IPS DF 4.7 (cell line): ENCODE measurements at regions not wholly inside any gene's neighbourhood (a gene's known extent, or its start where the extent isn't known, plus 50 kb on each side); places are given as distances from the start of the nearest gene placed in this dataset.

Experiments used
- DNase-seq: peaks from one replicate; pipeline ENCODE4 v3.0.0-alpha.2; 2013; ENCODE audit warnings: low spot score; ENCODE audit errors: extremely low read depth

DNA sequence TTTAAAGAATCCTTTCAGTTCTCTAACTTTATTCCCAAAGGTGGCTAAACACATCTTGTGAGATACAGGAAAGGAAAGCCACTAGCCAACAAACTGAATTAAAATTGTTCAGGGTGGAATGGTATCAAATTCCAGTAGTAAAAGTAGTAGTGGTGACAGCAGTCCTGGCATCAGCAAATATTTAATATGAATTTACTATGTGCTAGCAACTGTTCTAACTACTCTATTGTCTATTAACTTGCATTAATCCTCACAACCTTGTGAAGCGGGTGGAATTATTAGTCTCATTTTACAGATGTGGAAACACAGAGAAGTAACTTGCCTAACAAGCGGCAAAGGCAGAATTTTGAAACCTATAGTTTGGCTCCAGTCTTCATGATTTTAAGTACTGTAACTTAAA lies 130.1 kb downstream of the KLF12 start:
- DNase-seq = no peak

DNA sequence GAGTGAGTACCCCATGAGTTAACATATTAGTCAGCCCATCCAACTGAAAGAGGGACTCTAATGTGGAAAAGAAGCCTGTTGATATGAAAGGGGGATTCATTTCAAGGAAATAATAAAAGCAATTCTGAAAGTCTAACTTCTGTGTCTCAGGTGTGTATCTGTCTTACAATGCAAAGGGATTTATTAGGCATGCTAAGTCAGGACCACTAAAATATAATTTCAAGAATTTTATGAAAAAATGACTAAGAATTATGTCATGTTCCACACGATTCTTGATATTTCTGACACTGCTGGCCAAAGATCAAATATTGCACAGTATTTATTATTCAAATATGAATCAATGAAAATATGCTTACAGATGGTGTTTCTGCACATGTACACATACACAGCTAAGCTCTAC lies 130.8 kb downstream of the KLF12 start:
- DNase-seq = no peak

DNA sequence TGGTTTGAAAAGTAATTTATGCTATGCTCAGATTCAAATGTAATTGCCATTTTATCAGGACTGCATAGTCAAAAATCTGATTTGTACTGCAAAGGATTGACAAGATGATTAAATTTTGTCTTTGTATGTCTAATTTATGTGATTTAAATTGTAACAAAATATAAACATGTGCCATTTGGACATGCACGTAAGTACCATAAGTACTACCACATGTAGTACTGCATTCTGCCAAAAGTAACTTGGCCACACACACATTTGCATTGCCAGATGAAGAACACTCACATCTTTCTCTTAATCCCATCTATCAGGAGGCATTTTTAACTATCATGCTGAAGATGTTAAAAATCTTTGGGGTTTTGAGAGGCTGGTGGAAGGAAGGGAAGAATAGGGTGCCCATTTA lies 133.3 kb downstream of the KLF12 start:
- no peak for DNase-seq

DNA sequence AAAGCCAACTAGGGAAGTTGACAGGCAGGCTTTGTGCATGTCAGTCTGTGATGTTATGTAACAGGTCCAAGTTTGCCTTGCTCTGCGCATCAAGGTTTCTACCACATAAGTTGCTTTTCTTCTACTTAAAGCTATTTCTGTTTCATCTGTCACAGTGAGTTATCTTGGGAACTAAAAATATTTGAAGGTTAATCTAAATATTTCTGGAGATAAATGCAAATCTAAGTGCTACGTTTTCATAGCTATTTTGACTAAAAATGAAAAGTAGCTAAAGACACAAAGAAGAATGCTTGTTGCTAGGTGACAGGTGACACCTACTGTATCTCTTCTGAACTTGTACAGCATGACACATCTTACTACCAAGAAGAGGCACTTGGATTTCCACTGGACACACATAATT lies 135.6 kb downstream of the KLF12 start:
- no peak for DNase-seq

DNA sequence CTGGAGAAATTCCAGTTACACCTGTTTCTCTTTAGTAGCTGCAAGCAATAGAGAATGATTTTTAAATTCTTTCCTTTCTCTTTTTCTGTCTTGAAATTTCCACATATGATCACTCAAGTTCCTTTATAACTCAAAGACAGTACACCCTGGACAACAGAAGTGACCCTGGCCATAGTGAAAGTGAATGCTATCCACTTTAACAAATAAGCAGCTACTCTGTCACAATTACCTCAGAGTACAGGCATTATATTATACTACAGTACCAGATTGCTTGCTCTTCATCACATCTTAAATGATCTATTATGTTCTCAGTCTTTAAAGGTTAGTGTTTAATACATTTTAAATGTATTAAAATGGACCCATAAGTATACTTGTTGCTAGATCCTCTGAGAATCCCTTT lies 136.2 kb downstream of the KLF12 start:
- no peak for DNase-seq

DNA sequence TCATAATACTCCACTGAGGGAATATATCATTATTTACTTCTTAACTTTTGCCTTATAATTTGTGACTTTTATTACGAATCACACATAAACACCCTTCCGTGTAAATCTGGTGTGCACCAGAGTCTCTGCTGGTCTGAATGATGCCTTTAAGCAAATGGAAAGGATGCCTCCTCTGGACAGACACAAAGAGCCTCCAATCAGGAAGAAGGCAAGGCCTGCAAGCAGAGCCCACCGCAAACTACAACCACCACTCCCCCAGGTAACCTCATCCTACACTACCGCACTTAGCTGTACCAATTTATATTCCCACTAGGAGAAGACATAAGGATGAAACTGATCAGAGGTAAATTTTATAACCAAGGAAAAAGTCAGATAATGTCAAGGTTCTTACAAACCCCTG lies 137.6 kb downstream of the KLF12 start:
- no peak for DNase-seq

DNA sequence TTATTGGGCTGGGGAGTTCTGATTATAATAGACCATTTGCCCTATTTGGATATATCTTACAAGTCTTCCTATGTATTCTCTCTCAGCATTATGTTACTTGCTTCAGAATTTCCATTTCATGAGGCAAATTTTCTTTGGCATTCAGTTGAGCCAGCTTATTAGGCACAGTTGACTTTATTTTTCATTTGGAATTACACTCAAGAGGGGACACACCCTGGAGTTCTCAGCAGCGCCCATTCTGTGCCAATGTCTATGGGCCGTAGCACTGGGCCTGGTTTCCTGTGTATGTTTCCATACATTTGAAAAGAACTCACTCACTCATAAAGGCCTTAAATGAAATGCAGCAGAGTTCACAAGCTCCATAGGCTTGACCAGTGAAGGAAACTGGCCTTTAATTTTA lies 138.5 kb downstream of the KLF12 start:
- no peak for DNase-seq

DNA sequence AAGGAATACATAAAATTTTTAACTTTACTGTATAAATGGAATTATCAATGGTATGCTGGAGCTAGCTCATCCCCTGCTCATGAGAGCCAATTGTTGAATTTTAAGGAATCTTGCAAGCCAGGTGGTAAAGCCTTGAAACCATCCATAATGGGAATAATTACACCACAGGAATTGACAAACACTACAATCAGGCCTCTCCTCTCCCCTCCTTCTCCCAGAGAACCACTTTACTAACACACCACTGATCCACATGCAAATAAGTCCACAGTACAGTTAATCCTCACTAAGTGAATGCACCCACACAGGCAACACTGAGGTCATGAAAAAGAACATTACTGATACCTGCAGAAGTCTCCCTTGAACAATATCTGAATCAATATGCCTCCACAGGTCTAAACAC lies 140.5 kb downstream of the KLF12 start:
- no peak for DNase-seq

DNA sequence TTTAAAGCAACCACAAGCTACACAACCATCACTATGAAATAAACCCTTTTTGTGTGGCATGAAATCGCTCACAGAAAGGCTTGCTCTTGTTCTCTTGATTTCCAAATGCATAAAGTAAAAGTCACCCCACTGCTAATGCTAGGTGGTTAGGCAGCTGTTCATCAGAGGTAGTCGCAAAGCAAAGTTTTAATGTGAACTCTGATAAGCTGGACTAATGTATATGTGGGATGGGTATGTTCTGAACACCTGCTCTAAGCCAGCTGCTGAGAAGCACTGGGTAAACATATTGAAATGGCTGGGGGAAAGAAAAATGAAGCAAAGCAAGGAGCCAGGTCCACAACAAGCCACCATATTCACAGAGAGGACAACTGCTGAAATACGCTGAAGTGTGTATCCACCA lies 142.3 kb downstream of the KLF12 start:
- no peak for DNase-seq

DNA sequence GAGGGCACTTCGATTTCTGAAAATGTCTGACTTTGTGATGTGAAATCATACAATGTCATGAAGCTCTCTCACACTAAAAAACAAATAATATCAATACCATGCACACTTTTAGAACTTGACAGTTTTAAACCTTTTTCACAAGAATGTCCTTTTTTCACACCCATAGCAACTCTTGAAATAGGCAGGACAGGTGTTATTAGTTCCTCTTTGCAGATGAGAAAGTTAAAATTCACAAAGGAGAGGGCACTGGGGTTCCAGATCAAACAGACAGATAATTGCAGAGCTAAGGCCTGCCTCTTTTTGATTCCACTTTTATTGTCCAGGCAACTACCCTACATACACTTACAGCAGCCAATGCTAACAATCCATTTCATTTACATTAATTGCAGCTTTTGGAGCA lies 142.8 kb downstream of the KLF12 start:
- no peak for DNase-seq

DNA sequence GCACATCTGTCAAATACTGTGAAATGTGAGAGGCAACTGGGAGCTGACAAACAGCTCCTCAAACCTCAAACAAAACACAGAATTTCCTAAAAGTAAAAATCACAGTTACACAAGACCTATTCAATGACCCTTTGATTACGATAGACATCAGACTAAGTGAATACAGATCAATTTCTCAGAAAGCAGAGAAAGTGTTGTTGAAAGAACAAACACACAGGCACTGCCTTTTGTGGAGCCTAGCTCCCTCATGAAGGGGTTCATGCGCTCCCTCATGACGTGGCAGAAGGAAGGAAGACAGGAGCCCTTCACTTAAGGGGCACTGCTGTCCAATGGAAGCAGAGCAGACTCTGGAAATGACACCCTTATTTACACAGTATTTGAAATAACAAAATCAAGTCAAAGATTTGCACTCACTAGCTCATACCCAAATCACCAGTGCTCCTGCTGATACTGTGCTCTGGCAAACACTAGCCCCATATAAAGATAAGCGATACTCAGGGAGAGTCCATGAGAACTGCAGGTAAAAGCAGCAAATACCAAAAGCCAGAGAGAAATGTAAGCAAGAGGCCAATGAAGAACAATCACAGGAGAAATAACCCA lies 144.9 kb downstream of the KLF12 start:
- no peak for DNase-seq

DNA sequence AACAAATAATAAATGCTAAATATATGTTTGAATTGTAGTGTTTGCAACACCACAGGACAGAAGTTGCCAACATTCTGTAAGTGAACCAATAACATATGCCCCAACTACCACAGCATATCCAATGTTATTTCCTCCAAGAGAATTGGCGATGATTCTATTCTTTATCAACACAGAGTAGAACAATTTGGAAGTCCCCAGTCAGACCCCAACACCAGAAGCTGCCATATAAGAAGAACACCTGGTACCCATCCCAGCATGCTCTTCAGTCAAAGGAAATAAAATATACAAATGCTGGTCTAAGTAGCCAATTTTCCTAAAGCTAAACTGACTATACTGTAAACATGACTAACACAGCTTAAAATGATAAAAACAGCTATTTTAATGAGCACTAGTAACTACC lies 145.7 kb downstream of the KLF12 start:
- no peak for DNase-seq

DNA sequence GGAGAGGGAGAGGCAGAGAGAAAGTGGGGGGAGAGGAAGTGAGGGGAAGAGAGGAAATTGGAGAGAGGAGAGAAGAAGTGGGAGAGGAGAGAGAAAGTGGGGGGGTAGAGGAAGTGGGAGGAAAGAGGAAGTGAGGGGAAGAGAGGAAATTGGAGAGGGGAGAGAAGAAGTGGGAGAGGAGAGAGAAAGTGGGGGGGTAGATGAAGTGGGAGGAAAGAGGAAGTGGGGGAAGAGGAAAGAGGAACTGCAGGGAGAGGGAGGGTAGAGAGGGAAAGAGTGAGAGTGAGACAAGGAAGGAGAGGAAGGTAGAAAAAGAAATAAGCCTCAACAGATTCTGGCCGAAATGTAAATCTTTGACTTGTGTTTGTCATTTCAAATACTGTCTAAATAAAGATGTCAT lies 146.6 kb downstream of the KLF12 start:
- no peak for DNase-seq

DNA sequence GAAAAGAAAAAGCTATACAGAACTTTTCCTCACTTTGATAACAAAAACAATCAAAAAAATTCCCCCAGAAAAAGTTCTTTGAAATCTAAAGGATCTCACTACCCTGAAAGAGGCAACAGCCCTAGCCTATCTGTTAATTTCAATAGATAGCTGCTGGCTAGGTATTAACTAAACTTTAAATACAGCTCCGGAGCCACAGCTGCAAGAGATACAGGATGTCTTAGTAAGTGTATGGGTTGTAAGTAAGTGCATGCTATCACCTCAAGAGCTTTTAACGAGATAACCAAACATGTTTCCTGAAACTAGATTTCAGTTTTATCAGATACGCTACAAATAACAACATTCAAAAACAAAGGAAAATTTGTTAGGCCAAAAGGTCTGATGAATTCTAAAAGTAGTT lies 148.4 kb downstream of the KLF12 start:
- no peak for DNase-seq

DNA sequence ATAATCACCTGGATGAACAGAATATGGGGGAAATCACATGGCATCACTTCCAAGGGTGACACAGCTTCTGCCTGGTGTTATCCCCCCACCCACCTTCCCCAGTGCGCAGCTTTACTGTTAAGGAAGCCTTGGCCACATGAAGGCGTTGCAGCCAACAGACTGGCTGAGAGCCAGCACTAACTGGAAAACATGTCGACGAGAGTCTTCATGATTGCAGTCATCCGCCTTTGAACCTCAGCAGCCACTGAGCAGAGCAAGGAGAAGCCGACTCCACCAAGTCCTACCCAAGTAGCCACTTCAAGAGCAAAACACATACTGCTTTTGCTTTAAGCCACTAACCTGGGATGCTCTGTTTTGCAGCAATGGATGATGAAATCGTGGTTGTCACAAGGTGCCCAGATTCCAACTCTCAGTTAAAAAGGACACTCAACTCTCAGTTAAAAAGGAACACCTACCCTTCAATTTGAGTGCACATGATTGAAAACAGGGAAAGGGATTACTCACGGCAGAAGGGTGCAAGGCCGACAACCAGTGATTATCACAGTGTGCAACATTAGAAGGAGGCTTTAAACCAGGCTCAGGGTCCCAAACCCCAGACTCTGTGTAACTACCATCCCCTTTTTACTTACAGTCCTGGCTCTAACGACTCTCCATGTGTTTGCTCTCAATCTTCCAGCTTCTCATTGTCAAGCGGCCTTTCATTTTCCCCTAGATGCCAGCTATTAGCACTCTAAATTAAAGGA lies 149.1 kb downstream of the KLF12 start:
- DNase-seq = no peak

DNA sequence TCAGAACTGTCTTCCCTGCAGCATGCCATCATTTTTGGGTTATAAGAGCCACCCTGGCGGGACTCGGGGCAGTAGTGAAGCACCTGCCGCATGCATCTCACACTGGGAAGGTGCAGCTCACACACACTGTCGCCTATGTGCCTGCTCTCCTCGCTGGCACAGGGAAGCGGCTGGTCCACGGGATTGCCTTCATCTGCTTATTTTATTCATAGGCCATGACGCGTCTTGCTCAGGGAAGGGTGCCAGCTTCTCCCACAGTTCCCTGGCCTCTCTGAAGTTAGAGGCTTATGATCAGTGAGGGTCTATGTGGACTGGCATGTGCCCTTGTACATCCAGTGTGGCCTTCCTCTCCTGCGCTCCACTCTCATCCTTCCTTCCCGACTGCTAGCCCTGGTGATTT lies 150.0 kb downstream of the KLF12 start:
- no peak for DNase-seq

DNA sequence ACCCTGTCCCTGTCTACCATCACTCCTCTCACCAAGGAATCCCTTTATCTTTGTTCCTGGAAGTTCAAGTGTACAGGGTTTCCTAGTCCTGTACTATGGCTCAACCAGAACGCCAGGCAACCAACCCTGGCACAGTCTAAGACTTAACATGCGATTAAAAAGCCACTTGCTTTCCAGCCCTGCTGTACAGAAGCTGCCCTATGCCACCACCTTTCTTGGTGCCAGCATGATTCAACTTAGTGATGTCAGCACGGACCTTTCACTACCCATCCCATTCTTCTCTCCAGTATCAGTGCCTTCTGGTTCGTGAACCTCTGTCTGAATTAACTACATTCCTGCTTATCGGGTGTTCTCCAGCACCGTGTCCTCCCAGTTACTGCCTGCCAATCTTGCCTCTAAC lies 151.1 kb downstream of the KLF12 start:
- DNase-seq = no peak

DNA sequence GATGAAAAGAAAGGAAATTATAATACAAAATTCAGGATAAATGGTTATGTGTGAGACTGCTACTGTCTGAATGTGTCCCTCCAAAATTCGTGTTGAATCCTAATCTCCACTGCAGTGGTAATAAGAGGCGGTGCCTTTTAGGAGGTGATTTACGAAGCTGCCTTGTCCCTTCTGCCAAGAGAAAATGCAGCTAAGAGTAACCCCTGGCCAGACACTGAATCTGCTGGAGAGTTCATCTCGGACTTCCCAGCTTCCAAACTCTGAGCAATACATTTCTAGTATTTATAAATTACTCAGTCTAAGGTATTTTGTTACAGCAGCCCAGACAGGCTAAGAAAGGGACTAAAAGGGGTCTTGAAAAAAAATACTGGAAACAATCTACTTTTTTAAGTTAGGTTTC lies 152.6 kb downstream of the KLF12 start:
- no peak for DNase-seq

DNA sequence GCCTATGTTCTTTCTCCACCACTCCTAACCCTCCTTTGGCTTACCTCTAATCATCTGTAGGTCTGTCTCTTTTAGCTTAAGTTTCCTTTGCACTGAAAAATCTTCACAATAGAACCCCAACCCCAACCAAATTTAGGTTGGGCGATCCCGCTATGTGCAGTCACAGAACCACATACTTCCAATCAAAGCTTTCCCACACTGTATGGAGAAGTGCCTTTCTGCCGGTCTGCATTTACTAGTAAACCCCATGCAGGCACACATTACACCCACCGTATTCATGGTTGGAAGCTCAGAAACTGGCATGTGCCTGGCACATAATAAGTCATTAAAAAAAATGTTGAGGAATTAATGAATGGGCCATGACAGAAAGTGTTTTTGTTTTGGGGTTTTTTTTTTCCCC lies 158.4 kb downstream of the KLF12 start:
- no peak for DNase-seq

DNA sequence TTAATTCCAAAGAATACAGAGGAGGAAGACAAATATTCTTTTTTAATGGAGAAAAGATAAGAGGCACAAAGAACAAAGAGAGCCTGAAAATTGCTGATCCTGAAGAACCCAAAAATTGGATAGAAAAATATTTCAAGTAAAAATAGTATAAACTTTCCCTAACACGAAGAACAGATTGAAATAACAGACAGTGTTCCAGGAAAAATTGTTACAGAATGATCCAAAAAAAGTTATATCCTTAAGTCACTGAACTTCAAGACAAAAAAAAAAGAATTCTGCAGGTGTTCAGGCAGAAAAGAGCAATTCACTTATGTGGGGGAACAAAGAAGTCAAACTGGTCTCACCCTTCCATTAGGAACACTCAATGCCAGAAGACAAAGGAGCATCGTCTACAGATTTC lies 160.2 kb downstream of the KLF12 start:
- no peak for DNase-seq

DNA sequence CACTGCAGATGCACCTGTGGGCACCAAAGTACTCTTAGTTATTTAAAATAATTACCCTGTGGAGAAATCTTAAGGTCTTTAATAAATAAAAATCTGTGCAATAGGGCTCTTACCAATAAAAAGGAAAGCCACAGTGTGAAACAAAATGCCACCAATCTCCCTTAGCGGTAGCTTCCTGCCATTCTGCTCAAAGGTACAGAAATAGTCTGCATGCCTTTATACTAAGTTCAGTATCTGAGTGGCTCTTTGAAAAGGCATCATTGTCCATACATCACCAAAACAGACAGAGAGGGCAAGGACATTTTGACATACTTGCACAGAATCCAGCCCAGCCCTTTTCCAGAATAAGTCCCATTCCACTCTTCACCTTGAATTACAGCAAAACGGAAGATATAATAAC lies 161.0 kb downstream of the KLF12 start:
- DNase-seq = no peak

DNA sequence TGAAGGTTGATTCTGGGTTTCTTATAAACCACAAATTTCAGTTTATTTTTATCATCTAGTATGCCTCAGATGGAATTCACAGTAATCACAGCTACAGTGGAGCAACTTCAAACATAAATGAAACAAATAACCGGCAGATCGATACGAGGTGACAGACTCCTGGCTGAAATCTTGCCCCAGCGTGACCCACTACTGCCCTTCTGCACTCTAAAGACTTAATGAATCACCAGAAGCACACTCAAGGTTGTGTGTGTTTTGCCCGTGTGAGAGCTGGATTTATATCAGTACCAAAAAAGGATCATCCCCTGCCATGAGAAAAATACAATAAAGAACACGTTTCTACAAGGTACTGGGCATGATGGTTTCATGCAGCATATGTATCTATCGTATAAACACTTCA lies 161.7 kb downstream of the KLF12 start:
- DNase-seq = no peak

DNA sequence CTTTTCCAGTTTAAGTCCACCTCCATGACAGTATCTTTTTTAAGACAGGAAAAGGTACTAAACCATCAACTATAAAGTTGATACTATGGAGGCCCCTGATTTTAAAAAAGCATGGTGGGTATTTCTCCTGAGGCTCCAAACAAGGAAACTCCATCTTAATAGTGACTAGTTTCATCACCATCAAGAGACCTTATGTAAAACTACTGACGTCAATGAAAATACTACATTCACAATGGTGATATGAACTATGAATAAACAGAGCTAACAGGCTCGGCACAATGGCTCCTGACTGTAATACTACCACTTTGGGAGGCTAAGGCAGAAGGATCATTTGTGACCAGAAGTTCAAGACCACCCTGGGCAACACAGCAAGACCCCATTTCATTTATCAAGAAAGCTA lies 162.7 kb downstream of the KLF12 start:
- no peak for DNase-seq
